Urothelium cell line (cell line): ENCODE measurements at regions not wholly inside any gene's neighbourhood (a gene's known extent, or its start where the extent isn't known, plus 50 kb on each side); places are given as distances from the start of the nearest gene placed in this dataset.

Source experiments
- DNase-seq: peaks from one replicate; pipeline ENCODE4 v3.0.0; 2011; ENCODE audit warnings: low spot score, mixed read lengths
- FAIRE-seq: peaks from 2 replicates; lab custom pipeline; 2011; peaks lifted over from hg19 to GRCh38; lab: Jason Lieb, UNC

GRCh38 chr19:32131005-32131404, 214.4 kb upstream of the ZNF507 start:
- FAIRE-seq (no peak), DNase-seq (no peak)

- DNase-seq = no peak
- no peak for FAIRE-seq
These were observed 207.0 kb upstream of the ZNF507 start for GRCh38 chr19:32138416-32138815.

GRCh38 chr19:32141840-32142511, 203.4 kb upstream of the ZNF507 start:
- FAIRE-seq = no peak
- no peak for DNase-seq

DNA sequence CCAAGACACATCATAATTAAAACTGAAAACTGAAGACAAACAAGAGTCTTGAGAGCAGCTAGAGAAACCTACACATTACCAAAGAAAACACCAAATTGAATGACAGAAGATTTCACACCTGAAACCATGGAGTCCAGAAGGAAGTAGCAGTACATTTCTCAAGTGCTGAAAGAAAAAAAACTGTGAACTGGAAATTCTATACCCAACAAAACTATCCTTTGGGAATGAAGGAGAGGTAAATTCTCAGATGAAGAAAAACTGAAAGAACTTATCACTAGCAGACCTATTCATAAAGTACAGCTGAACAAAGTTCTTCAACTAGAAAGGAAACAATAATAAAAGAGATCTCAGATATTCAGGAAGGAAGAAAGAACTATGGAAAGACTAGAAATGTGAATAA, 198.7 kb upstream of the ZNF507 start:
- no peak for DNase-seq
- FAIRE-seq = no peak

- no peak for DNase-seq
- no peak for FAIRE-seq
These were observed 194.8 kb upstream of the ZNF507 start for GRCh38 chr19:32150605-32151004.

DNA sequence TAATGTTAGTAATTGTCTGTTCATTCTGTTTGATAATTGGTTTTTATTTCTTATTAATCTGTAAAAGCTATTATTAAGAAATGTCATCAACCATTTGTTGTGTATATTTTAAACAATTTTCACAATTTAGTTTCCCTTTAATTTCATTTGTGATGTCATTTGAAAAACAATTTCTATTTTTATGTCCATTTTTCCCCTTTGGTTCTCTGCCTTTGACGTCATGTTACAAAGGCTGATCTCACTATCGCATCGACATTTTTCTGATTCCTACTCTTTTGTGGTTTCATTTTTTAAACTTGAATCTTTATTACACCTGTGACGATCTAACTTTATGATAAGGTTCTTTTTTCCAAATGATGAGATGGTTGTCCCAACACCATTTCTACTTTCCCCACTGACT, 191.0 kb upstream of the ZNF507 start:
- DNase-seq (no peak), FAIRE-seq (no peak)

- FAIRE-seq (no peak), DNase-seq (no peak)
These were observed 180.9 kb upstream of the ZNF507 start for GRCh38 chr19:32164384-32164992.

DNA sequence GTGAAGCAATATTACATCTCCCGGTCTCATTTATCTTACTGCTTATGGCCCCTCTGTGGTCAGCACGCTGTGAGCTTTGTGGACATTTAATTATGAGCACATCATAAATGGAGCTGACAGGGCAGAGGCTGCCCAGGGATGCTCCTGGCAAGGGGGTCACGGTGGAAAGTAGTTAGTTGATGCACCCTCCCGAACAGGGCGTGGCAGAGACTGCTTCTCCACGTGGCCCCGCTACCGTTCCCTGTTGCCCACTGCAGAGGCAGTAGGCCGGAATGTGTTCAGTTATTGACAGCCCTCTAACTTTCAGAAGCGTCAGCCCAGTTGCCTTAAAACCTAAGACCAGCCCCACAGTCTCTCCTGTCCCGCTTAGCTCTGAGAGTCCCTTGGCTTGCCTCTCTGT, 180.3 kb upstream of the ZNF507 start:
- FAIRE-seq (no peak), DNase-seq (no peak)

DNA sequence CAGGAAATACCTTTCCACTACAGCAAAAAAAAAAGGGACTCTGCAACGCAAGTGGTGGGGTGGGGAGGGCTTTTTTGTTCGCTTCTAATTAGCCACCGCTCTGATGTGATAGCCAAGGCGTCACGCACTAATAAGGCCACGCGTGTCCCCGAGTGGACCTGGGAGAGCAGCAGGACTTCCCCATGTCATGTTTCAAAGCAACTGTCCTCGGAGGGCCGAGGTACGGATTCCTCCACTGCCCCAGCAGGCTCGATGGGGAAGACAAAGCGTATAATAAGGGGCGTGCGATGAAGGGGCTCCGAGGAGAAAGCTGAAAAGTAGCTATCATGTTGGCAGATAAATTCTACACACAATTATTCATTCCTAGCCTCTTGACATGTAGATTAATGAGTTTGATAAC, 179.7 kb upstream of the ZNF507 start:
- FAIRE-seq = no peak
- DNase-seq = no peak

GRCh38 chr19:32166238-32166637, 179.2 kb upstream of the ZNF507 start:
- FAIRE-seq = no peak
- DNase-seq = no peak

GRCh38 chr19:32168111-32168510, 177.3 kb upstream of the ZNF507 start:
- DNase-seq (no peak), FAIRE-seq (no peak)

DNA sequence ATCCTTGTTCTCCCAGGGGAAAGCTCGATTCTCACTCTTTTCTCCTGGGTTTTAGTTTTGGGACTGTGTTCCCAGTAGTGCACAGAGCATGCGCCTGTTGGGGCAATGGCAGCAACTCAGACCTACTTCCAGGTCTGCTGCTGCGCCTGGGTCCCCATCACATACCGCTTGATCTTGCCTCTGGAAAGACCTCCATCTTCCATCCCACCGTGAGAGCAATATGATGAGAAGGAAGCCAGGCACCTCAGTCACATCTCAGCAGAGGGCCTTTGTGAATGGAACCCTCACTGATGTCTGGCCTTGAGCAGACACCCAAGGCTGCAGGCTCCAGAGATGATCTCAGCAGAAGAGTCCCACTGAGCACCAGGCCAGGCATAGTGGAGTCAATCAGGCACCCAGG, 176.8 kb upstream of the ZNF507 start:
- DNase-seq (no peak), FAIRE-seq (no peak)

- FAIRE-seq (no peak), DNase-seq (no peak)
These were observed 173.7 kb upstream of the ZNF507 start for GRCh38 chr19:32171719-32172151.

DNA sequence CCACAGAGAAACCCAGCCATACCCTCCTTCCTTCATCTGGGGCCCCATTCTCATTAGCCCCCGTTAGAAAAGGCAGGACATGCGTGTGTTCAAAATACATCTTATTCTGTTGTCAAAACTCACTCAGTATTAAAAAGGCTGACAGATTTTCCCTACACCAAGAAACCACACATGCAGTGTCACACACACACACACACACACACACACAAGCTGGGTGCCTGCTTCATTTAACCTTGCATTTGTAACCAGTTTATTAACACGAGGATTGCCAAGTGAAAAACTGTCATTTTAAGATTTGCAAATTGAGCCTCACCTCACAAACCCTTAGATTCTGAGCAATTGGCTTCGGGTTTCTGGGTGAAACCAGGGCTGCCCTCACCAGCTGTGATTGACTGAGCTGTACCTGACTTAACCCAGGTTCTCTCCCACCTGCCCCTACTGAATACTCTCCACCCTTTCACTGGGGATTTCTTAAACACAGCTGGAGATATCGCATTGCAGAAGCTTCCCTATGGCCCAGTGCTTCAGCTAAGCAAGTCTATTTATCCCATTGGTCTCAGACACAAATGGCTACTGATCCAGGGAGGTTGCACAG, 172.7 kb upstream of the ZNF507 start:
- FAIRE-seq = no peak
- no peak for DNase-seq

GRCh38 chr19:32173836-32174235, 171.6 kb upstream of the ZNF507 start:
- no peak for DNase-seq
- no peak for FAIRE-seq

DNA sequence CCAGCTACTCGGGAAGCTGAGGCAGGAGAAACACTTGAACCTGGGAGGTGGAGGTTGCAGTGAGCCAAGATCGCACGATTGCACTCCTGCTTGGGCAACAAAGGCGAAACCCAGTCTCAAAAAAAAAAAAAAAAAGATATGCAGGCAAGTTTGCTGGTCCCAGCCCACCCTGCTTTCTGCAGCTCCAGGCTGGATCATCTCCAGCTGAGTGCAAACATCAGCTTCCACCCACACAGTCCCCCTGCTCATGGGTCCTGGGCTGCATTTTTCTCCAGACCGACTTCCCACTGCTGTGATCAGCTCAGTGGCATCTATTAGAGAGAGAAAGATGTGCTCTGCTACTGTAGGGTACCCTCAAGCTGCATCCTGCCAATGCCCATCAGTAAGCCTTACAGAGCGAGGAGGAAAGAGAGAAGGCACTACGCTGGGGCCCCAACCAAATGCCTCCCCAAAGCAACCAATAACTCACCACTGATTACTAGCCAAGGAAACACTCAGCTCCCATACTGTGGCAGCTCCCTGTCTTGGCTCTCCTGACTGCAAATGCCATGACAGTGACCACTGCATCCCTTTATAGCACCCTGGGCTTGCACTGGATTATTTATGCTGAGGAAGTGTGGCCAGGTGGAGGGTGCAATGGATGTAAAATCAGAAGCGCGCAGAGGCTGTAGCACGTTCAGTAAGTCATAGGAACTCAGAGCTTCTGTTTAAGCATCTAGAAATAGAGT, 170.9 kb upstream of the ZNF507 start:
- DNase-seq = no peak
- no peak for FAIRE-seq

GRCh38 chr19:32176591-32176990, 168.8 kb upstream of the ZNF507 start:
- FAIRE-seq (no peak), DNase-seq (no peak)

- FAIRE-seq = no peak
- no peak for DNase-seq
These were observed 167.7 kb upstream of the ZNF507 start for GRCh38 chr19:32177686-32178085.

GRCh38 chr19:32178401-32178800, 167.0 kb upstream of the ZNF507 start:
- no peak for FAIRE-seq
- no peak for DNase-seq

DNA sequence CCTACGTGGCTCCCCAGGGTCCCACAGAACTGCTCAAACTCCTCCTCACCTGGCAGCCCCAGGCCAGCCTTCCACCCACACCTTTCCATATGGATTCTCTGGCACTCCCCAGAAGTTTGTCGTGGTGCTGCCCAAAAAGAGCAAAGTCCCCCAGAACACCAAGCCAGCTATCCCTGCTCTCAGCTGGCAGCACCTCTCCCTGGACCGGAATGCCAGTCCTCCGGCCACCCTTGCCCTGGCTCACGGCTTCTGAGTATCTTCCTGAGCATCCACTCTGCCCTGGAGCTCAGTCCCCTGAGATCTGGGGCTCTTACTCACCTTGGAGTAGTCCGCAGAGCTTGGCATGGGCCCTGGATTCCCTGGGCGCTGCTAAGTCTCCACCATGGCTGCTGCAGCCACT, 166.5 kb upstream of the ZNF507 start:
- no peak for FAIRE-seq
- DNase-seq = no peak

- FAIRE-seq = no peak
- no peak for DNase-seq
These were observed 164.0 kb upstream of the ZNF507 start for GRCh38 chr19:32181216-32181920.
